Adrenal gland (tissue), 5 donors: ENCODE measurements at regions not wholly inside any gene's neighbourhood (a gene's known extent, or its start where the extent isn't known, plus 50 kb on each side); places are given as distances from the start of the nearest gene placed in this dataset.

ENCODE experiments used
- CTCF ChIP-seq, 6 experiments: fragments of 450-650 bp in 4 of 6; fragments of 200-600 bp in 2 of 6; sonication (generic) in 1 of 6; IDR thresholded peaks; 1 replicate in 5 of 6; 2 replicates in 1 of 6; pipeline versions ENCODE4 v1.5.1 to v1.8.0; 2016 to 2021; ENCODE audit warnings: antibody characterized with exemption in 6 of 6, mild to moderate bottlenecking in 2 of 6, moderate library complexity in 1 of 6
- POLR2A ChIP-seq, 2 donors: fragments of 450-650 bp; IDR thresholded peaks; one replicate each; pipeline ENCODE4 v1.6.1; 2017; ENCODE audit warnings: antibody characterized with exemption in 2 of 2, mild to moderate bottlenecking in 2 of 2, moderate library complexity in 1 of 2
- donor health status: DM: no; HTN: no; CAD: no.

GRCh38 chr4:180483036-180483435 is 1760.2 kb upstream of the TENM3 start:
- TF ChIP-seq POLR2A (IDR thresholded peaks at IDR 0.05) = no peak
- TF ChIP-seq CTCF (IDR thresholded peaks at IDR 0.05) = no peak
